ENCODE measurements at regions not wholly inside any gene's neighbourhood (a gene's known extent, or its start where the extent isn't known, plus 50 kb on each side); places are given as distances from the start of the nearest gene placed in this dataset.

- no peaks in the 10 kb centered on the region for H3K27me3 ChIP-seq (ENCODE audit: control insufficient read depth in 2 of 2, insufficient read depth in 2 of 2, low read length in 2 of 2)
- H3K27ac ChIP-seq (ENCODE audit: low read depth in 1 of 2, low read length in 2 of 2) = peak overlapping the region in 1 of 2 donors; percentile 63
- no peak overlapping the region for H3K4me3 ChIP-seq (replicated peaks in 1 of 3; ENCODE audit: low read depth in 2 of 3, low read length in 3 of 3)
- peaks cover 18 to 23% of the 10 kb centered on the region in 2 donors for H3K9me3 ChIP-seq (replicated peaks in 1 of 2; ENCODE audit: control insufficient read depth in 1 of 2, insufficient read depth in 1 of 2, low read length in 2 of 2)
- Mint-ChIP-seq H3K4me1 (peaks cover 13% of the 10 kb centered on the region), H3K36me3 (peaks cover 0 to 5% of the 10 kb centered on the region in 2 donors), H3K27ac (peak overlapping the region in 2 of 7 donors; percentile 71 to 73), H3K27me3 (ENCODE audit: low read depth in 3 of 3) (peaks cover 0 to 1% (median 0%) of the 10 kb centered on the region in 3 donors), H3K9me3 (peaks cover 20 to 29% (median 26%) of the 10 kb centered on the region in 7 donors), H3K4me3 (no peak overlapping the region)
- 93% methylated on average over 3 of the region's 5 CpGs for WGBS (ENCODE audit: insufficient coverage)
- no peak overlapping the region for H3K4me2 ChIP-seq (replicated peaks; ENCODE audit: extremely low read depth, low read length, poor library complexity, severe bottlenecking)
- TF ChIP-seq CTCF (IDR thresholded peaks at IDR 0.05) = no peak
- no peaks in the 10 kb centered on the region for H4K20me1 ChIP-seq (ENCODE audit: insufficient read depth, low read length)
- peaks cover 0 to 3% of the 10 kb centered on the region in 2 donors for H3K4me1 ChIP-seq (ENCODE audit: control insufficient read depth in 1 of 2, insufficient read depth in 2 of 2, low read length in 2 of 2)
- no peak overlapping the region for H3K9ac ChIP-seq (ENCODE audit: insufficient read depth, low read length, poor library complexity, severe bottlenecking)
- intact Hi-C loops (cut with micrococcal nuclease) = no loop called here
- no peaks in the 10 kb centered on the region for H3K36me3 ChIP-seq (replicated peaks in 1 of 2; ENCODE audit: control insufficient read depth in 1 of 2, insufficient read depth in 2 of 2, low read length in 2 of 2)
- no peak for DNase-seq
- H2AFZ ChIP-seq (ENCODE audit: insufficient read depth, low read depth, low read length, poor library complexity, severe bottlenecking) = peak overlapping the region; percentile 79
- H3K79me2 ChIP-seq (ENCODE audit: insufficient read depth, low read length) = no peaks in the 10 kb centered on the region
Measured at GRCh38 chr2:61671561-61672315, 133.6 kb upstream of the XPO1 start.

- peak overlapping the region in 5 of 7 donors; percentile 38 to 87 (median 71) for H3K27ac Mint-ChIP-seq
Measured at GRCh38 chr2:61670591-61671501, 132.7 kb upstream of the XPO1 start.

More at GRCh38 chr2:61670591-61671501, 132.7 kb upstream of the XPO1 start:
- H3K36me3 Mint-ChIP-seq = peaks cover 0 to 5% of the 10 kb centered on the region in 2 donors
- H3K27ac ChIP-seq (ENCODE audit: low read depth in 1 of 2, low read length in 2 of 2) = peak overlapping the region in 1 of 2 donors; percentile 63
- H3K4me2 ChIP-seq (replicated peaks; ENCODE audit: extremely low read depth, low read length, poor library complexity, severe bottlenecking) = peak overlapping the region; percentile 46
- H3K9me3 Mint-ChIP-seq = peaks cover 13 to 21% (median 17%) of the 10 kb centered on the region in 7 donors
- no peaks in the 10 kb centered on the region for H3K79me2 ChIP-seq (ENCODE audit: insufficient read depth, low read length)
- peaks cover 11 to 21% of the 10 kb centered on the region in 2 donors for H3K9me3 ChIP-seq (replicated peaks in 1 of 2; ENCODE audit: control insufficient read depth in 1 of 2, insufficient read depth in 1 of 2, low read length in 2 of 2)
- H3K27me3 ChIP-seq (ENCODE audit: control insufficient read depth in 2 of 2, insufficient read depth in 2 of 2, low read length in 2 of 2) = no peaks in the 10 kb centered on the region
- DNase-seq = no peak
- WGBS (ENCODE audit: insufficient coverage) = 67% methylated on average over 1 of the region's 3 CpGs
- H3K4me1 Mint-ChIP-seq = peaks cover 13% of the 10 kb centered on the region
- intact Hi-C loops (cut with micrococcal nuclease) = no loop called here
- peak overlapping the region; percentile 79 for H2AFZ ChIP-seq (ENCODE audit: insufficient read depth, low read depth, low read length, poor library complexity, severe bottlenecking)
- peaks cover 0 to 3% of the 10 kb centered on the region in 2 donors for H3K4me1 ChIP-seq (ENCODE audit: control insufficient read depth in 1 of 2, insufficient read depth in 2 of 2, low read length in 2 of 2)
- no peaks in the 10 kb centered on the region for H3K36me3 ChIP-seq (replicated peaks in 1 of 2; ENCODE audit: control insufficient read depth in 1 of 2, insufficient read depth in 2 of 2, low read length in 2 of 2)
- peak overlapping the region; percentile 54 to 87 for H3K4me3 Mint-ChIP-seq
- TF ChIP-seq CTCF (IDR thresholded peaks at IDR 0.05) = no peak
- H3K4me3 ChIP-seq (replicated peaks in 1 of 3; ENCODE audit: low read depth in 2 of 3, low read length in 3 of 3) = peak overlapping the region in 2 of 3 experiments; percentile 27 to 36
- peak overlapping the region; percentile 59 for H3K9ac ChIP-seq (ENCODE audit: insufficient read depth, low read length, poor library complexity, severe bottlenecking)
- peaks cover 0 to 1% (median 0%) of the 10 kb centered on the region in 3 donors for H3K27me3 Mint-ChIP-seq (ENCODE audit: low read depth in 3 of 3)
- H4K20me1 ChIP-seq (ENCODE audit: insufficient read depth, low read length) = no peaks in the 10 kb centered on the region
